NT2/D1 (cell line): ENCODE measurements at regions not wholly inside any gene's neighbourhood (a gene's known extent, or its start where the extent isn't known, plus 50 kb on each side); places are given as distances from the start of the nearest gene placed in this dataset.
"Not testable (repeated sequence)": the region's sequence is repeated elsewhere in the genome, so short reads cannot be mapped to it uniquely, and the experiment has no call there.

ENCODE experiments used
- DNase-seq: peaks from one replicate; pipeline ENCODE4 v3.0.0-alpha.2; 2011; ENCODE audit warnings: low read depth, low spot score
- H3K27me3 ChIP-seq: 2 replicates; pipeline ENCODE4 v1.6.0; 2011; ENCODE audit warnings: mild to moderate bottlenecking; ENCODE audit not compliant: insufficient read length, insufficient read depth
- H3K36me3 ChIP-seq: 2 replicates; pipeline ENCODE4 v1.6.1; 2011; ENCODE audit warnings: mild to moderate bottlenecking, low read length, mixed read lengths; ENCODE audit not compliant: insufficient read depth, insufficient read length
- H3K4me1 ChIP-seq: 2 replicates; pipeline ENCODE4 v1.5.1; 2011; ENCODE audit not compliant: insufficient read depth, insufficient read length
- H3K4me3 ChIP-seq: 2 replicates; pipeline ENCODE4 v1.5.1; 2011; ENCODE audit warnings: low read depth; ENCODE audit not compliant: insufficient read length
- H3K9ac ChIP-seq: 2 replicates; pipeline ENCODE4 v1.6.0; 2011; ENCODE audit warnings: low read depth; ENCODE audit not compliant: insufficient read length
- H3K9me3 ChIP-seq: 2 replicates; pipeline ENCODE4 v1.5.1; 2011; ENCODE audit warnings: mild to moderate bottlenecking, low read length; ENCODE audit not compliant: insufficient read depth
- SUZ12 ChIP-seq: IDR thresholded peaks from 2 replicates; pipeline ENCODE4 v1.6.1; 2011; ENCODE audit not compliant: insufficient read length, insufficient read depth; ENCODE audit errors: extremely low read depth
- YY1 ChIP-seq: IDR thresholded peaks from 2 replicates; pipeline ENCODE4 v1.6.1; 2011; ENCODE audit not compliant: insufficient read length, insufficient read depth
- ZNF274 ChIP-seq: IDR thresholded peaks from 2 replicates; pipeline ENCODE4 v1.6.1; 2011; ENCODE audit warnings: mild to moderate bottlenecking, low read depth, low read length

- peaks cover 3% of the 10 kb centered on the region for H3K4me1 ChIP-seq
- peaks cover 9% of the 10 kb centered on the region for H3K27me3 ChIP-seq
- no peak overlapping the region for H3K9ac ChIP-seq
- no peak for TF ChIP-seq YY1
- no peak for TF ChIP-seq ZNF274
- no peak for TF ChIP-seq SUZ12
- no peaks in the 10 kb centered on the region for H3K36me3 ChIP-seq
- H3K9me3 ChIP-seq: no peaks in the 10 kb centered on the region
- no peak overlapping the region for H3K4me3 ChIP-seq
- no peak for DNase-seq
Measured at GRCh38 chr14:101630056-101630965, 69.0 kb downstream of the DIO3 start.

GRCh38 chr14:101631199-101631598 lies 69.9 kb downstream of the DIO3 start:
- Histone ChIP-seq H3K27me3 (peaks cover 9% of the 10 kb centered on the region), H3K36me3 (no peaks in the 10 kb centered on the region), H3K4me3 (no peak overlapping the region), H3K4me1 (peaks cover 3% of the 10 kb centered on the region), H3K9me3 (no peaks in the 10 kb centered on the region), H3K9ac (no peak overlapping the region)
- DNase-seq: no peak
- TF ChIP-seq ZNF274: no peak
- TF ChIP-seq SUZ12: no peak
- no peak for TF ChIP-seq YY1

- H3K9ac ChIP-seq, H3K4me3 ChIP-seq, H3K36me3 ChIP-seq, DNase-seq, H3K9me3 ChIP-seq, H3K27me3 ChIP-seq, H3K4me1 ChIP-seq: not testable (repeated sequence)
Measured at GRCh38 chr14:101631970-101632369, 70.7 kb downstream of the DIO3 start.

GRCh38 chr14:101632520-101632919 lies 71.2 kb downstream of the DIO3 start:
- no peak for TF ChIP-seq ZNF274
- no peak for TF ChIP-seq YY1
- no peak for TF ChIP-seq SUZ12
- Histone ChIP-seq H3K9me3 (no peaks in the 10 kb centered on the region), H3K9ac (no peak overlapping the region), H3K4me3 (no peak overlapping the region), H3K36me3 (no peaks in the 10 kb centered on the region), H3K4me1 (peaks cover 3% of the 10 kb centered on the region), H3K27me3 (peaks cover 9% of the 10 kb centered on the region)
- DNase-seq: no peak

GRCh38 chr14:101633276-101633675 lies 72.0 kb downstream of the DIO3 start:
- TF ChIP-seq SUZ12 (no peak), ZNF274 (no peak), YY1 (no peak)
- no peaks in the 10 kb centered on the region for H3K9me3 ChIP-seq
- H3K36me3 ChIP-seq: no peaks in the 10 kb centered on the region
- peaks cover 3% of the 10 kb centered on the region for H3K4me1 ChIP-seq
- no peak overlapping the region for H3K9ac ChIP-seq
- no peak overlapping the region for H3K4me3 ChIP-seq
- H3K27me3 ChIP-seq: peaks cover 9% of the 10 kb centered on the region
- no peak for DNase-seq

GRCh38 chr14:101634202-101634849 lies 73.0 kb downstream of the DIO3 start:
- TF ChIP-seq YY1 (no peak), SUZ12 (no peak), ZNF274 (no peak)
- no peak overlapping the region for H3K4me3 ChIP-seq
- no peaks in the 10 kb centered on the region for H3K36me3 ChIP-seq
- peaks cover 4% of the 10 kb centered on the region for H3K27me3 ChIP-seq
- H3K4me1 ChIP-seq: no peaks in the 10 kb centered on the region
- H3K9me3 ChIP-seq: no peaks in the 10 kb centered on the region
- DNase-seq: no peak
- H3K9ac ChIP-seq: no peak overlapping the region

- TF ChIP-seq ZNF274 (no peak), YY1 (no peak), SUZ12 (no peak)
- H3K9ac ChIP-seq: no peak overlapping the region
- no peaks in the 10 kb centered on the region for H3K9me3 ChIP-seq
- H3K27me3 ChIP-seq: no peaks in the 10 kb centered on the region
- H3K36me3 ChIP-seq: no peaks in the 10 kb centered on the region
- DNase-seq: no peak
- H3K4me3 ChIP-seq: no peak overlapping the region
- no peaks in the 10 kb centered on the region for H3K4me1 ChIP-seq
Measured at GRCh38 chr14:101634850-101635748, 73.8 kb downstream of the DIO3 start.
